ENCODE measurements at regions not wholly inside any gene's neighbourhood (a gene's known extent, or its start where the extent isn't known, plus 50 kb on each side); places are given as distances from the start of the nearest gene placed in this dataset.

- no peaks in the 10 kb centered on the region for H3K27me3 ChIP-seq
- no peak for DNase-seq
- no peaks in the 10 kb centered on the region for H3K4me1 ChIP-seq
- H3K27ac ChIP-seq, result no peak overlapping the region
- no peaks in the 10 kb centered on the region for H3K9me3 ChIP-seq
- no peaks in the 10 kb centered on the region for H3K36me3 ChIP-seq
- TF ChIP-seq POLR2A (IDR thresholded peaks at IDR 0.05) (no peak), CTCF (IDR thresholded peaks at IDR 0.05) (no peak)
- H3K4me3 ChIP-seq, result no peak overlapping the region
Measured at GRCh38 chr3:68295457-68295856, 636.9 kb downstream of the TAFA4 start.

GRCh38 chr3:68290333-68290732, 635.9 kb upstream of the SUCLG2 start:
- Histone ChIP-seq H3K36me3 (no peaks in the 10 kb centered on the region), H3K9me3 (no peaks in the 10 kb centered on the region), H3K27ac (no peak overlapping the region), H3K4me1 (no peaks in the 10 kb centered on the region), H3K27me3 (no peaks in the 10 kb centered on the region), H3K4me3 (no peak overlapping the region)
- TF ChIP-seq POLR2A (IDR thresholded peaks at IDR 0.05) (no peak), CTCF (IDR thresholded peaks at IDR 0.05) (no peak)
- DNase-seq, result no peak

GRCh38 chr3:68288085-68288484, 633.7 kb upstream of the SUCLG2 start:
- Histone ChIP-seq H3K4me3 (no peak overlapping the region), H3K36me3 (no peaks in the 10 kb centered on the region), H3K27ac (no peak overlapping the region), H3K4me1 (no peaks in the 10 kb centered on the region), H3K27me3 (no peaks in the 10 kb centered on the region), H3K9me3 (no peaks in the 10 kb centered on the region)
- DNase-seq, result no peak
- no peak for TF ChIP-seq CTCF (IDR thresholded peaks at IDR 0.05)
- TF ChIP-seq POLR2A (IDR thresholded peaks at IDR 0.05), result no peak

- Histone ChIP-seq H3K4me3 (no peak overlapping the region), H3K27me3 (no peaks in the 10 kb centered on the region), H3K9me3 (no peaks in the 10 kb centered on the region), H3K36me3 (no peaks in the 10 kb centered on the region), H3K27ac (no peak overlapping the region), H3K4me1 (no peaks in the 10 kb centered on the region)
- no peak for DNase-seq
- no peak for TF ChIP-seq POLR2A (IDR thresholded peaks at IDR 0.05)
- TF ChIP-seq CTCF (IDR thresholded peaks at IDR 0.05), result no peak
Measured at GRCh38 chr3:68287101-68287500, 632.7 kb upstream of the SUCLG2 start.

- Histone ChIP-seq H3K27me3 (no peaks in the 10 kb centered on the region), H3K9me3 (no peaks in the 10 kb centered on the region), H3K27ac (no peak overlapping the region), H3K4me3 (no peak overlapping the region), H3K36me3 (no peaks in the 10 kb centered on the region), H3K4me1 (no peaks in the 10 kb centered on the region)
- DNase-seq, result no peak
- TF ChIP-seq POLR2A (IDR thresholded peaks at IDR 0.05) (no peak), CTCF (IDR thresholded peaks at IDR 0.05) (no peak)
Measured at GRCh38 chr3:68274286-68274685, 619.9 kb upstream of the SUCLG2 start.

- DNase-seq, result no peak
- Histone ChIP-seq H3K4me1 (no peaks in the 10 kb centered on the region), H3K4me3 (no peak overlapping the region), H3K27ac (no peak overlapping the region), H3K36me3 (no peaks in the 10 kb centered on the region), H3K9me3 (no peaks in the 10 kb centered on the region), H3K27me3 (no peaks in the 10 kb centered on the region)
- TF ChIP-seq POLR2A (IDR thresholded peaks at IDR 0.05) (no peak), CTCF (IDR thresholded peaks at IDR 0.05) (no peak)
Measured at GRCh38 chr3:68271145-68271544, 616.7 kb upstream of the SUCLG2 start.

Data from Peyer's patch (tissue), 4 donors.